GM13976 (cell line): ENCODE measurements at regions not wholly inside any gene's neighbourhood (a gene's known extent, or its start where the extent isn't known, plus 50 kb on each side); places are given as distances from the start of the nearest gene placed in this dataset.

Experiments
- DNase-seq: peaks from one replicate; pipeline ENCODE4 v3.0.0; 2012; ENCODE audit warnings: low spot score
- CTCF ChIP-seq: IDR thresholded peaks from 2 replicates; pipeline ENCODE4 v1.5.1; 2012; ENCODE audit warnings: borderline replicate concordance, mild to moderate bottlenecking; ENCODE audit not compliant: insufficient read depth; ENCODE audit errors: extremely low read depth, missing control alignments, control extremely low read depth
- in situ Hi-C: fragments of 300-500 bp; cut with MboI; formaldehyde crosslinking; loops from one replicate; pipeline ENCODE4 v1.12.0; 2022; ENCODE audit warnings: low sequenced_read_pairs, mixed read lengths, inconsistent platforms; ENCODE audit not compliant: unreplicated experiment

GRCh38 chr6:159642995-159643394 is 50.0 kb downstream of the SOD2 start:
- no peak for DNase-seq
- TF ChIP-seq CTCF: no peak
- in situ Hi-C loops: no loop called here

GRCh38 chr6:159642481-159642880 is 50.6 kb downstream of the SOD2 start:
- DNase-seq: no peak
- in situ Hi-C loops: no loop called here

GRCh38 chr6:159640722-159641482 is 52.1 kb downstream of the SOD2 start:
- in situ Hi-C loops: no loop called here
- TF ChIP-seq CTCF: no peak
- no peak for DNase-seq

More at GRCh38 chr6:159642481-159642880, 50.6 kb downstream of the SOD2 start:
- no peak for TF ChIP-seq CTCF

GRCh38 chr6:159640322-159640721 is 52.7 kb downstream of the SOD2 start:
- no peak for DNase-seq
- in situ Hi-C loops: no loop called here

GRCh38 chr6:159639721-159640120 is 53.3 kb downstream of the SOD2 start:
- in situ Hi-C loops: no loop called here
- no peak for TF ChIP-seq CTCF
- DNase-seq: no peak

More at GRCh38 chr6:159640322-159640721, 52.7 kb downstream of the SOD2 start:
- no peak for TF ChIP-seq CTCF

- in situ Hi-C loops: no loop called here
- peak; percentile 31 for TF ChIP-seq CTCF
- peak; percentile 32 for DNase-seq
Observed at GRCh38 chr6:159633196-159633595, 59.8 kb downstream of the SOD2 start.
